ENCODE measurements at regions not wholly inside any gene's neighbourhood (a gene's known extent, or its start where the extent isn't known, plus 50 kb on each side); places are given as distances from the start of the nearest gene placed in this dataset.
"Not testable (repeated sequence)": the region's sequence is repeated elsewhere in the genome, so short reads cannot be mapped to it uniquely, and the experiment has no call there.

- DNase-seq (ENCODE audit: low read depth in 4 of 4, low spot score in 3 of 4), result no peak
Observed at GRCh38 chr4:187046471-187046870, 322.8 kb upstream of the FAT1 start.

- DNase-seq (ENCODE audit: low read depth in 4 of 4, low spot score in 3 of 4), result no peak
Observed at GRCh38 chr4:187059021-187059420, 335.4 kb upstream of the FAT1 start.

- no peak for DNase-seq (ENCODE audit: low read depth in 4 of 4, low spot score in 3 of 4)
Observed at GRCh38 chr4:187059895-187060294, 336.2 kb upstream of the FAT1 start.

GRCh38 chr4:187060551-187060950 lies 336.9 kb upstream of the FAT1 start:
- DNase-seq (ENCODE audit: low read depth in 4 of 4, low spot score in 3 of 4), result no peak

GRCh38 chr4:187063251-187063650 lies 339.6 kb upstream of the FAT1 start:
- no peak for DNase-seq (ENCODE audit: low read depth in 4 of 4, low spot score in 3 of 4)

GRCh38 chr4:187064033-187064432 lies 340.4 kb upstream of the FAT1 start:
- DNase-seq (ENCODE audit: low read depth in 4 of 4, low spot score in 3 of 4), result no peak

- no peak for DNase-seq (ENCODE audit: low read depth in 4 of 4, low spot score in 3 of 4)
Observed at GRCh38 chr4:187065396-187065795, 341.7 kb upstream of the FAT1 start.

- no peak for DNase-seq (ENCODE audit: low read depth in 4 of 4, low spot score in 3 of 4)
Observed at GRCh38 chr4:187065806-187066205, 342.1 kb upstream of the FAT1 start.

- DNase-seq (ENCODE audit: low read depth in 4 of 4, low spot score in 3 of 4), result no peak
Observed at GRCh38 chr4:187069398-187069797, 345.7 kb upstream of the FAT1 start.

- no peak for DNase-seq (ENCODE audit: low read depth in 4 of 4, low spot score in 3 of 4)
Observed at GRCh38 chr4:187070158-187070557, 346.5 kb upstream of the FAT1 start.

GRCh38 chr4:187070740-187071139 lies 347.1 kb upstream of the FAT1 start:
- DNase-seq (ENCODE audit: low read depth in 4 of 4, low spot score in 3 of 4), result no peak

GRCh38 chr4:187071946-187072600 lies 348.4 kb upstream of the FAT1 start:
- no peak for DNase-seq (ENCODE audit: low read depth in 4 of 4, low spot score in 3 of 4)

GRCh38 chr4:187073820-187074219 lies 350.2 kb upstream of the FAT1 start:
- no peak for DNase-seq (ENCODE audit: low read depth in 4 of 4, low spot score in 3 of 4)

GRCh38 chr4:187075514-187075913 lies 351.9 kb upstream of the FAT1 start:
- no peak for DNase-seq (ENCODE audit: low read depth in 4 of 4, low spot score in 3 of 4)

- DNase-seq (ENCODE audit: low read depth in 4 of 4, low spot score in 3 of 4), result no peak
Observed at GRCh38 chr4:187077744-187078401, 354.2 kb upstream of the FAT1 start.

- DNase-seq (ENCODE audit: low read depth in 4 of 4, low spot score in 3 of 4), result peak in 1 of 4 donors; percentile 22
Observed at GRCh38 chr4:187084701-187085100, 361.0 kb upstream of the FAT1 start.

- DNase-seq (ENCODE audit: low read depth in 4 of 4, low spot score in 3 of 4), result no peak
Observed at GRCh38 chr4:187085339-187085738, 361.7 kb upstream of the FAT1 start.

- DNase-seq (ENCODE audit: low read depth in 4 of 4, low spot score in 3 of 4), result no peak
Observed at GRCh38 chr4:187086151-187086550, 362.5 kb upstream of the FAT1 start.

GRCh38 chr4:187088070-187088799 lies 364.6 kb upstream of the FAT1 start:
- DNase-seq (ENCODE audit: low read depth in 4 of 4, low spot score in 3 of 4), result no peak

- DNase-seq (ENCODE audit: low read depth in 4 of 4, low spot score in 3 of 4), result no peak
Observed at GRCh38 chr4:187090401-187090800, 366.7 kb upstream of the FAT1 start.

GRCh38 chr4:187090832-187091231 lies 367.2 kb upstream of the FAT1 start:
- not testable (repeated sequence) for DNase-seq (ENCODE audit: low read depth in 4 of 4, low spot score in 3 of 4)

GRCh38 chr4:187094144-187094543 lies 370.5 kb upstream of the FAT1 start:
- no peak for DNase-seq (ENCODE audit: low read depth in 4 of 4, low spot score in 3 of 4)
